ENCODE measurements at regions not wholly inside any gene's neighbourhood (a gene's known extent, or its start where the extent isn't known, plus 50 kb on each side); places are given as distances from the start of the nearest gene placed in this dataset.

DNA sequence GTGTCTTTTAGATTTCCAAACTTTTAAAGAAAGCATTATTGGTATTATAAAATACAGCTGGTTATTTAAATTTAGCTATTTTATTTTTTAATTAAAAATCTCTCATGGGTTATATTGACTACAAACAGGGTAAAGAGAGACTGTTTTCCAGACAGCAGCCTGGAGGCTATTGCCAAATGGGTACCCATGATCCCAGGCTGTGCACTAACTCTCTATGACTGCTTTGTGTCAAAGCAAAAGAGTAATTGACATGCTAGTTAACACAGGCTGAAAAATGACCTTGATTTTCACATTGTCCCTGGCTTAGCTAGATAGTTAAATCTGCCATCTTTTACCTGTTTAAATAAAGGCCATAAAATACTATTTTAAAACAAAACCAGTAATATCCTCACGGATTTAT, 589.7 kb downstream of the ANXA1 start:
- Histone ChIP-seq H3K9me3 (ENCODE audit: severe bottlenecking) (no peaks in the 10 kb centered on the region), H3K36me3 (no peaks in the 10 kb centered on the region), H3K4me3 (ENCODE audit: low read depth, low read length) (no peak overlapping the region), H3K27ac (no peak overlapping the region), H3K27me3 (ENCODE audit: insufficient read depth, low read depth, severe bottlenecking) (no peaks in the 10 kb centered on the region)
- DNase-seq, result no peak
- TF ChIP-seq, protein P1, sequence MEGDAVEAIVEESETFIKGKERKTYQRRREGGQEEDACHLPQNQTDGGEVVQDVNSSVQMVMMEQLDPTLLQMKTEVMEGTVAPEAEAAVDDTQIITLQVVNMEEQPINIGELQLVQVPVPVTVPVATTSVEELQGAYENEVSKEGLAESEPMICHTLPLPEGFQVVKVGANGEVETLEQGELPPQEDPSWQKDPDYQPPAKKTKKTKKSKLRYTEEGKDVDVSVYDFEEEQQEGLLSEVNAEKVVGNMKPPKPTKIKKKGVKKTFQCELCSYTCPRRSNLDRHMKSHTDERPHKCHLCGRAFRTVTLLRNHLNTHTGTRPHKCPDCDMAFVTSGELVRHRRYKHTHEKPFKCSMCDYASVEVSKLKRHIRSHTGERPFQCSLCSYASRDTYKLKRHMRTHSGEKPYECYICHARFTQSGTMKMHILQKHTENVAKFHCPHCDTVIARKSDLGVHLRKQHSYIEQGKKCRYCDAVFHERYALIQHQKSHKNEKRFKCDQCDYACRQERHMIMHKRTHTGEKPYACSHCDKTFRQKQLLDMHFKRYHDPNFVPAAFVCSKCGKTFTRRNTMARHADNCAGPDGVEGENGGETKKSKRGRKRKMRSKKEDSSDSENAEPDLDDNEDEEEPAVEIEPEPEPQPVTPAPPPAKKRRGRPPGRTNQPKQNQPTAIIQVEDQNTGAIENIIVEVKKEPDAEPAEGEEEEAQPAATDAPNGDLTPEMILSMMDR (IDR thresholded peaks at IDR 0.05; ENCODE audit: low read depth, low read length), result no peak

DNA sequence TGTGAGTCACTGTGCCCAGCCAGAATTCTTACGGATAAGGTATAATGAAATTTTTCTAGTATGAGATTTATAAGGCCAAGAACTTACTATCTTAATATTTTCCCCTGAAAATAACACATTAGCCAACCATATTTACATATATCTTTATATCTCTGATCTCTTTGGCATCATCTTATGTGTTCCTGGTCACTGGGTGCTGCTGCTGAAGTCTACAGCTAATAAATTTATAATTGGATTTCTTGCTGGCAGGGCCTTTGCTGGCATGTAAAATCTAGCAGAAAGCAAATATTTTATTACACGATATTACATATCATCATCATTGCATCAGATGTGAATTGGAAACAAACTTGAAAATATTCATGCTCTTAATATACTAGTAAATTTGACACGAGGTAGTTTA, 590.7 kb downstream of the ANXA1 start:
- H3K27ac ChIP-seq, result no peak overlapping the region
- no peaks in the 10 kb centered on the region for H3K27me3 ChIP-seq (ENCODE audit: insufficient read depth, low read depth, severe bottlenecking)
- TF ChIP-seq, protein P1 (IDR thresholded peaks at IDR 0.05; ENCODE audit: low read depth, low read length), result no peak
- no peaks in the 10 kb centered on the region for H3K9me3 ChIP-seq (ENCODE audit: severe bottlenecking)
- H3K36me3 ChIP-seq, result no peaks in the 10 kb centered on the region
- H3K4me3 ChIP-seq (ENCODE audit: low read depth, low read length), result no peak overlapping the region
- DNase-seq, result no peak

DNA sequence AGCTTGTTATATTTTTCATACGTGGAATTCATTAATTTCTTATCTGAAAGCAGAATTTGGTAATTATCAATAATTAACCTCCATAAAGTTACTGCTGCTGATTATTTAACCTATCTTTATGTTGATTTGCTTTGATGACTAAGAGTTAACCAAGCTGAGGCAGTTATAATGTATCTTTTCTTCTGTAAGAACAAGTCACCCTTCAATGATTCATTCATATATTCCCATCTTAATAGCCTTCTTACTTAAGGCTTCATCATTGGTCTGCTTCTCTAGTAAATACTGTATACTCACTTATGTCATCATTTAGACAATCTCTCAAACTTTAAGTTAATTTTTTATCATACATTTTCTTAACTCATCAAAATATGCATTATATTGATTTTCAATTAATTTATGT, 592.2 kb downstream of the ANXA1 start:
- no peaks in the 10 kb centered on the region for H3K27me3 ChIP-seq (ENCODE audit: insufficient read depth, low read depth, severe bottlenecking)
- no peak overlapping the region for H3K27ac ChIP-seq
- no peaks in the 10 kb centered on the region for H3K36me3 ChIP-seq
- no peak overlapping the region for H3K4me3 ChIP-seq (ENCODE audit: low read depth, low read length)
- no peaks in the 10 kb centered on the region for H3K9me3 ChIP-seq (ENCODE audit: severe bottlenecking)
- DNase-seq, result no peak
- TF ChIP-seq, protein P1 (IDR thresholded peaks at IDR 0.05; ENCODE audit: low read depth, low read length), result no peak

DNA sequence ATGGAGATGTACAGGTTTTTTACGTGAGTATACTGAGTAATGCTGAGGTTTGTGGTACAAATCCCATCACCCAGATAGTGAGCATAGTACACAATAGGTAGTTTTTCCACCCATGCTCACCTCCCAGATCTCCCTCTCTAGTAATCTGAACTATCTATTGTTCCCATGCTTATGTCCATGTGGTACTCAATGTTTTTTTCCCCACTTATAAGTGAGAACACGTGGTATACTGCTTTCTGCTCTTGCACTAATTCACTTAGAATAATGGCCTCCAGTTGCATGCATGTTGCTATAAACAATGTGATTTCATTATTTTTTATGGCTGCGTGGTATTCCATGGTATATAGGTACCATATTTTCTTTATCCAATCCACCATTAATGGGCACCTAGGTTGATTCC, 593.9 kb downstream of the ANXA1 start:
- no peak overlapping the region for H3K4me3 ChIP-seq (ENCODE audit: low read depth, low read length)
- no peaks in the 10 kb centered on the region for H3K9me3 ChIP-seq (ENCODE audit: severe bottlenecking)
- TF ChIP-seq, protein P1 (IDR thresholded peaks at IDR 0.05; ENCODE audit: low read depth, low read length), result no peak
- H3K36me3 ChIP-seq, result no peaks in the 10 kb centered on the region
- no peak for DNase-seq
- no peak overlapping the region for H3K27ac ChIP-seq
- H3K27me3 ChIP-seq (ENCODE audit: insufficient read depth, low read depth, severe bottlenecking), result no peaks in the 10 kb centered on the region

DNA sequence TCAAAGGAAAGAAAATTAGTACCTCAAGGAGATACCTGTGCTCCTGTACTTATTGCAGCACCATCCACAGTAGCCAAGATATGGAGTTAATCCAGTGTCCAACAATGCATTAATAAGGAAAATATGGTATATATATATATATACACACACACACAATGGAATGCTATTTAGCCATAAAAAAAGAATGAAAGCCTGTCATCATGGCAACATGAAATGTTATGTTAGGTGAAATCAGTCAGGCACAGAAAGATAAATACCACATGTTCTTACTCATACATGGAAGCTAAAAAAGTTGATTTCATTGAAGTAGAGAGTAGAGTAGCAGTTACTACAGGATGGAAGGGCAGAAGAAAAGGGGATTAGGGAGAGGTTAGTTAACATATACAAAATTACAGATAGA, 601.5 kb downstream of the ANXA1 start:
- no peaks in the 10 kb centered on the region for H3K27me3 ChIP-seq (ENCODE audit: insufficient read depth, low read depth, severe bottlenecking)
- H3K36me3 ChIP-seq, result no peaks in the 10 kb centered on the region
- no peak overlapping the region for H3K27ac ChIP-seq
- TF ChIP-seq, protein P1 (IDR thresholded peaks at IDR 0.05; ENCODE audit: low read depth, low read length), result no peak
- H3K4me3 ChIP-seq (ENCODE audit: low read depth, low read length), result no peak overlapping the region
- H3K9me3 ChIP-seq (ENCODE audit: severe bottlenecking), result no peaks in the 10 kb centered on the region
- DNase-seq, result no peak

DNA sequence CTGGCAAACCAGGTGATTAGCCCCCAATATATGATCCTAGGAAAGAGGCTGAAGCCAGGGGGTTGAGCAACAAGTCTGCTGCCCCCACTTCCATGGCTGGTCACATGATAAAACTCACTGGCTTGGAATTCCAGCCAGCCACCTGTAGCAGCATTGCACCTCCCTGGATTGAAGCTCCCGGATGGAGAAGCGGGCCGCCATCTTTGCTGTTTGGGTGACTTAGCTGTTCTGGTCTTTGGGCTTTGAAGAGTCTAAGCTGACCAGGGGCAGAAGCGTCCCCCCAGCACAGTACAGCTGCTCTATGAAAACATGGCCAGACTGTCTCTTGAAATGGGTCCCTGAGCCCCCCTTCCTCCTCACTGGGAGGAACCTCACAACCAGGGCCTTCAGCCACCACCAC, 610.2 kb downstream of the ANXA1 start:
- no peaks in the 10 kb centered on the region for H3K36me3 ChIP-seq
- H3K9me3 ChIP-seq (ENCODE audit: severe bottlenecking), result no peaks in the 10 kb centered on the region
- TF ChIP-seq, protein P1 (IDR thresholded peaks at IDR 0.05; ENCODE audit: low read depth, low read length), result no peak
- H3K4me3 ChIP-seq (ENCODE audit: low read depth, low read length), result no peak overlapping the region
- H3K27ac ChIP-seq, result no peak overlapping the region
- no peak for DNase-seq
- no peaks in the 10 kb centered on the region for H3K27me3 ChIP-seq (ENCODE audit: insufficient read depth, low read depth, severe bottlenecking)

Data from WERI-Rb-1 (cell line).